MM.1S (cell line): ENCODE measurements at regions not wholly inside any gene's neighbourhood (a gene's known extent, or its start where the extent isn't known, plus 50 kb on each side); places are given as distances from the start of the nearest gene placed in this dataset.

Experiments
- DNase-seq: peaks from one replicate; pipeline ENCODE4 v3.0.0-alpha.2; 2015
- H2AFZ ChIP-seq: fragments of 300-600 bp; sonication (generic); 2 replicates; pipeline ENCODE4 v1.6.0; 2016; ENCODE audit warnings: antibody characterized with exemption, low read length
- H3F3A ChIP-seq: fragments of 300-600 bp; sonication (generic); 2 replicates; pipeline ENCODE4 v1.6.1; 2016; ENCODE audit warnings: mild to moderate bottlenecking, antibody characterized with exemption, low read length, moderate library complexity, mixed read lengths; ENCODE audit not compliant: insufficient read depth
- H3K27ac ChIP-seq: fragments of 300-600 bp; sonication (generic); 2 replicates; pipeline ENCODE4 v1.5.1; 2016; ENCODE audit warnings: mild to moderate bottlenecking, low read length
- H3K27me3 ChIP-seq: fragments of 300-600 bp; sonication (generic); replicated peaks from 2 replicates; pipeline ENCODE4 v1.6.0; 2016; ENCODE audit warnings: low read length; ENCODE audit not compliant: insufficient read depth
- H3K36me3 ChIP-seq: fragments of 300-600 bp; sonication (generic); replicated peaks from 2 replicates; pipeline ENCODE4 v1.6.1; 2016; ENCODE audit warnings: mild to moderate bottlenecking, low read length, mixed read lengths; ENCODE audit not compliant: insufficient read depth
- H3K4me1 ChIP-seq: fragments of 300-600 bp; sonication (generic); 2 replicates; pipeline ENCODE4 v1.6.1; 2016; ENCODE audit warnings: low read length, mixed read lengths
- H3K4me2 ChIP-seq: fragments of 300-600 bp; sonication (generic); 2 replicates; pipeline ENCODE4 v1.6.0; 2016; ENCODE audit warnings: low read depth, low read length
- H3K4me3 ChIP-seq: fragments of 300-600 bp; sonication (generic); 2 replicates; pipeline ENCODE4 v1.5.1; 2016; ENCODE audit warnings: low read length, mixed read lengths
- H3K79me2 ChIP-seq: fragments of 300-600 bp; sonication (generic); 2 replicates; pipeline ENCODE4 v1.6.1; 2016; ENCODE audit warnings: mixed run types, low read length, mixed read lengths
- H3K9ac ChIP-seq: fragments of 300-600 bp; sonication (generic); 2 replicates; pipeline ENCODE4 v1.6.1; 2016; ENCODE audit warnings: low read length, mixed read lengths
- H3K9me2 ChIP-seq: fragments of 300-600 bp; sonication (generic); replicated peaks from 2 replicates; pipeline ENCODE4 v1.6.1; 2016; ENCODE audit warnings: mild to moderate bottlenecking, low read length, mixed read lengths; ENCODE audit not compliant: insufficient read depth
- H3K9me3 ChIP-seq: fragments of 300-600 bp; sonication (generic); replicated peaks from 2 replicates; pipeline ENCODE4 v1.6.1; 2016; ENCODE audit warnings: mild to moderate bottlenecking, low read length, mixed read lengths; ENCODE audit not compliant: insufficient read depth
- H4K20me1 ChIP-seq: fragments of 300-600 bp; sonication (generic); 2 replicates; pipeline ENCODE4 v1.6.1; 2016; ENCODE audit warnings: mild to moderate bottlenecking, low read length, moderate library complexity, mixed read lengths; ENCODE audit not compliant: insufficient read depth
- EZH2 ChIP-seq: fragments of 300-600 bp; sonication (generic); optimal IDR thresholded peaks from 2 replicates; pipeline ENCODE3; 2017; ENCODE audit warnings: low read depth, mild to moderate bottlenecking, antibody characterized with exemption, low read length, mixed read lengths
- EZH2phosphoT487 ChIP-seq: fragments of 300-600 bp; sonication (generic); IDR thresholded peaks from 2 replicates; pipeline ENCODE4 v1.6.1; 2018; ENCODE audit warnings: antibody characterized with exemption, low read length
- TF ChIP-seq, protein P1 (sequence below): fragments of 300-600 bp; sonication (generic); IDR thresholded peaks from 2 replicates; pipeline ENCODE4 v1.5.1; 2016; ENCODE audit warnings: antibody characterized with exemption, low read length, mixed read lengths

DNA sequence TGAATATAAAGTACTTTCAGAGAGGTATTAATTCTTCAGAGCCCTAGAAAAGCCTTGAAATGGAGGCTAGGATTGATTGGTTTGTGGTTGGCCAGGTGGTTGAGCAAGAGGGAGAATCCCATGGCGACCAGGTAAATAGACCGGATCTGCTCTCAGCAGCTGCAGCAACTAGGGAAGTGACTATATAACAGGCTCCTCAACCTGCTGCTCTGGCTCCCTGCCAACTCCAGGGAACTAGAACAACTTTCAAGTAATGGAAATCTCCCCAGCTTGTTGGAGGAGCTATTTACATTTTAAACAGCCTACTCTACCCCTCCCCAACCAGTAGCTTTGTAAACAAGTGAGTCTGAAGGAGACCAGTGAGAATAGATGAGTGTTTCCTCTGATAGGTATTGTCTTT lies 121.8 kb upstream of the CADM2 start:
- no peak overlapping the region for H3K9ac ChIP-seq
- no peaks in the 10 kb centered on the region for H3K79me2 ChIP-seq
- no peaks in the 10 kb centered on the region for H3K4me1 ChIP-seq
- no peak overlapping the region for H3K4me2 ChIP-seq
- no peaks in the 10 kb centered on the region for H3K9me3 ChIP-seq
- H3K36me3 ChIP-seq, result no peaks in the 10 kb centered on the region
- H4K20me1 ChIP-seq, result no peaks in the 10 kb centered on the region
- no peak overlapping the region for H3K27ac ChIP-seq
- H3K4me3 ChIP-seq, result no peak overlapping the region
- no peak for DNase-seq
- TF ChIP-seq EZH2, result no peak
- no peak for TF ChIP-seq EZH2phosphoT487
- TF ChIP-seq, protein P1, sequence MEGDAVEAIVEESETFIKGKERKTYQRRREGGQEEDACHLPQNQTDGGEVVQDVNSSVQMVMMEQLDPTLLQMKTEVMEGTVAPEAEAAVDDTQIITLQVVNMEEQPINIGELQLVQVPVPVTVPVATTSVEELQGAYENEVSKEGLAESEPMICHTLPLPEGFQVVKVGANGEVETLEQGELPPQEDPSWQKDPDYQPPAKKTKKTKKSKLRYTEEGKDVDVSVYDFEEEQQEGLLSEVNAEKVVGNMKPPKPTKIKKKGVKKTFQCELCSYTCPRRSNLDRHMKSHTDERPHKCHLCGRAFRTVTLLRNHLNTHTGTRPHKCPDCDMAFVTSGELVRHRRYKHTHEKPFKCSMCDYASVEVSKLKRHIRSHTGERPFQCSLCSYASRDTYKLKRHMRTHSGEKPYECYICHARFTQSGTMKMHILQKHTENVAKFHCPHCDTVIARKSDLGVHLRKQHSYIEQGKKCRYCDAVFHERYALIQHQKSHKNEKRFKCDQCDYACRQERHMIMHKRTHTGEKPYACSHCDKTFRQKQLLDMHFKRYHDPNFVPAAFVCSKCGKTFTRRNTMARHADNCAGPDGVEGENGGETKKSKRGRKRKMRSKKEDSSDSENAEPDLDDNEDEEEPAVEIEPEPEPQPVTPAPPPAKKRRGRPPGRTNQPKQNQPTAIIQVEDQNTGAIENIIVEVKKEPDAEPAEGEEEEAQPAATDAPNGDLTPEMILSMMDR, result no peak
- no peaks in the 10 kb centered on the region for H3K9me2 ChIP-seq
- H3K27me3 ChIP-seq, result no peaks in the 10 kb centered on the region
- no peak overlapping the region for H2AFZ ChIP-seq
- H3F3A ChIP-seq, result no peaks in the 10 kb centered on the region

- Histone ChIP-seq H3K9me2 (no peaks in the 10 kb centered on the region), H3K36me3 (no peaks in the 10 kb centered on the region), H3K79me2 (no peaks in the 10 kb centered on the region), H3K27me3 (no peaks in the 10 kb centered on the region), H3K4me1 (no peaks in the 10 kb centered on the region), H3K4me3 (no peak overlapping the region), H3K27ac (no peak overlapping the region), H3K4me2 (no peak overlapping the region), H2AFZ (no peak overlapping the region), H3K9me3 (no peaks in the 10 kb centered on the region), H3F3A (no peaks in the 10 kb centered on the region), H3K9ac (no peak overlapping the region), H4K20me1 (no peaks in the 10 kb centered on the region)
- no peak for TF ChIP-seq EZH2
- DNase-seq, result no peak
Measured at GRCh38 chr3:84877092-84877491, 81.7 kb upstream of the CADM2 start.

- TF ChIP-seq, protein P1, result no peak
- no peak for TF ChIP-seq EZH2phosphoT487
- no peak for TF ChIP-seq EZH2
- no peak for DNase-seq
- no peak overlapping the region for H2AFZ ChIP-seq
Measured at GRCh38 chr3:84881288-84881687, 77.5 kb upstream of the CADM2 start.

DNA sequence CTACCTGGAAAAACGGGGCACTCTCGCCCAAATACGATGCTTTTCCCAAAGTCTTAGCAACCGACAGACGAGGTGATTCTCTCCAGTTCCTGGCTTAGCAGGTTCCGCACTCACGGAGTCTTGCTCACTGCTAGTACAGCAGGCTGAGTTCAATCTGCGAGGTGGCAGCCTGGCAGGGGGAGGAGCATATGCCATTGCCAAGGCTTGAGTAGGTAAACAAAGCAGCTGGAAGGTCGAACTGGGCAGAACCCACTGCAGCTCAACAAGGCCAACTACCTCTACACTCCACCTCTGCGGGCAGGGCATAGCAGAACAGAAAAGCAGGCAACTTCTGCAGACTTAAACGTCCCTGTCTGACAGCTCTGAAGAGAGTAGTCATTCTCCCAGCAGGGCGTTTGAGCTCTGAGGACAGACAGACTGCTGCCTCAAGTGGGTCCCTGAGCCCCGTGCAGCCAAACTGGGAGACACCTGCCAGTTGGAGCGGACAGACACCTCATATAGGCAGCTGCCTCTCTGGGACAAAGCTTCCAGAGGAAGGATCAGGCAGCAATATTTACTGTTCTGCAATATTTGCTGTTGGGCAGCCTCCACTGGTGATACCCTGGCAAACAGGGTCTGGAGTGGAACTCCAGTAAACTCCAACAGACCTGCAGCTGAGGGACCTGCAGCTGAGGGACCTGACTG lies 73.4 kb upstream of the CADM2 start:
- no peak overlapping the region for H3K4me2 ChIP-seq
- TF ChIP-seq, protein P1, result no peak
- no peak for TF ChIP-seq EZH2

More at GRCh38 chr3:84881288-84881687, 77.5 kb upstream of the CADM2 start:
- no peak overlapping the region for H3K4me2 ChIP-seq
- H4K20me1 ChIP-seq, result no peaks in the 10 kb centered on the region
- H3K9me3 ChIP-seq, result no peaks in the 10 kb centered on the region
- H3K4me1 ChIP-seq, result no peaks in the 10 kb centered on the region
- H3K27ac ChIP-seq, result no peak overlapping the region
- H3K4me3 ChIP-seq, result no peak overlapping the region
- no peaks in the 10 kb centered on the region for H3K36me3 ChIP-seq
- no peaks in the 10 kb centered on the region for H3K9me2 ChIP-seq
- H3F3A ChIP-seq, result no peaks in the 10 kb centered on the region
- no peaks in the 10 kb centered on the region for H3K27me3 ChIP-seq
- no peak overlapping the region for H3K9ac ChIP-seq
- H3K79me2 ChIP-seq, result no peaks in the 10 kb centered on the region

More for the DNA sequence above, 73.4 kb upstream of the CADM2 start:
- Histone ChIP-seq H3K27me3 (no peaks in the 10 kb centered on the region), H3K9me3 (no peaks in the 10 kb centered on the region), H2AFZ (no peak overlapping the region), H3K9ac (no peak overlapping the region), H3K9me2 (no peaks in the 10 kb centered on the region), H3K79me2 (no peaks in the 10 kb centered on the region), H4K20me1 (no peaks in the 10 kb centered on the region), H3K27ac (no peak overlapping the region), H3K36me3 (no peaks in the 10 kb centered on the region), H3F3A (no peaks in the 10 kb centered on the region), H3K4me3 (no peak overlapping the region), H3K4me1 (no peaks in the 10 kb centered on the region)
- DNase-seq, result no peak
